Activated CD8-positive, alpha-beta T cell treated with anti-CD3 and anti-CD28 coated beads, Interleukin-2, amount 10 ng/mL, durations not matched to agents 7 days and 5 days (primary cell): ENCODE measurements at regions not wholly inside any gene's neighbourhood (a gene's known extent, or its start where the extent isn't known, plus 50 kb on each side); places are given as distances from the start of the nearest gene placed in this dataset.

Experiments
- ATAC-seq: fragments of 150-1000 bp; cut with Tn5 transposase; one replicate; pipeline ENCODE4 v1.10.0; 2021; ENCODE audit warnings: moderate library complexity
- CTCF ChIA-PET: fragments of 350-600 bp; sonication (Branson Sonifier 250); formaldehyde crosslinking; loops from one replicate; lab custom pipeline; 2021; ENCODE audit warnings: antibody characterized with exemption; lab: Charles Lee
- POLR2A ChIA-PET: fragments of 350-600 bp; sonication (Branson Sonifier 250); formaldehyde crosslinking; loops from one replicate; lab custom pipeline; 2021; ENCODE audit warnings: antibody characterized with exemption; lab: Charles Lee
- DNase-seq: peaks from one replicate; pipeline ENCODE4 v3.0.0-alpha.2; 2020
- H3K27ac Mint-ChIP-seq: one replicate; pipeline ENCODE4 v1.8.0; 2021; ENCODE audit warnings: mild to moderate bottlenecking, mixed read lengths
- H3K27me3 Mint-ChIP-seq: one replicate; pipeline ENCODE4 v1.8.0; 2021; ENCODE audit warnings: low read depth, mixed read lengths
- H3K36me3 Mint-ChIP-seq: one replicate; pipeline ENCODE4 v1.8.0; 2021; ENCODE audit warnings: low read depth, mixed read lengths
- H3K4me1 Mint-ChIP-seq: one replicate; pipeline ENCODE4 v1.8.0; 2021; ENCODE audit warnings: low read depth, mixed read lengths
- H3K4me3 Mint-ChIP-seq: one replicate; pipeline ENCODE4 v1.8.0; 2021; ENCODE audit warnings: mild to moderate bottlenecking, mixed read lengths
- H3K9me3 Mint-ChIP-seq: one replicate; pipeline ENCODE4 v1.8.0; 2022; ENCODE audit warnings: mixed read lengths; ENCODE audit not compliant: insufficient read depth

DNA sequence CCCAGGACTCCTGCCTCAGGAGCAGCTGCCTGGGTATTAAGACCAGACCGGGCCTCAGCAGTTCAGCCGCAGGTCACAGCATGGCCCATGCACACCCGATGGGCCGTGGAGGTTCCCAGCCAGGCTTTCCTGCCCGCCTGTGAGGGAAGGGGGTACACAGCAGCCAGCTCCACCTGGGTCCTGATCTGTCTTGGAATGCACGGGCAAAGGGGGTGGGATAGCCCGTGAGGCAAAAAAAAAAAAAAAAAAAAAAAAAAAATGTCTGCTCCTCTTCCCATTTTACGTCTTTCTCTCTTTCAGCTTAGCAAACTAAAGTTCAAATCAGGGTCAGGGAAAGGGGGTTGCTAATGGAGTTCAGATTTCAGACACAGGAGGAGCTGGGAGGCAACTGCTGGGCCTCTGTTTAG lies 385.2 kb downstream of the TNS1 start:
- Mint-ChIP-seq H3K9me3 (no peaks in the 10 kb centered on the region), H3K4me3 (no peak overlapping the region), H3K4me1 (no peaks in the 10 kb centered on the region), H3K27me3 (no peaks in the 10 kb centered on the region), H3K27ac (no peak overlapping the region), H3K36me3 (no peaks in the 10 kb centered on the region)
- DNase-seq = no peak
- ChIA-PET CTCF (no interaction called here), POLR2A (no interaction called here)
- ATAC-seq = no peak

DNA sequence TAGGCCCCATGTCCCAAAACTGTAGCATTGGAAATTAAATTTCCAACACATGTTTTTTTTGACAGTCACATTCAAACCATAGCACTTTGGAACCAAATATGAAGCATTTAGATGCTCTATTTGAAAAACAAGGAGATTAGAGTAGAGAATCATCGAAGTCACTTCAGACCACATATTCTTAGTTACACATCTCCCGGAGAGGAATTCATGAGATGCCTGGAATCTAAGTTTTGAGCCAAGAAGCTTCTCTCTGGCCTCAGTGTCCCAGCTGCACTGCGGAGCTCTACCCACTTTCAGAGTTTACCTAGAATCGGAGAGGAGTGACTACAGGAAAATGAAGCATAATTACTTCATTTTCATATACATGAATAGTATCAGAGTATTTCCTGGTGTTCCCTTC lies 385.9 kb downstream of the TNS1 start:
- H3K9me3 Mint-ChIP-seq = no peaks in the 10 kb centered on the region
- no peaks in the 10 kb centered on the region for H3K36me3 Mint-ChIP-seq
- H3K4me3 Mint-ChIP-seq = no peak overlapping the region
- ATAC-seq (no peak), DNase-seq (no peak)
- no peaks in the 10 kb centered on the region for H3K4me1 Mint-ChIP-seq
- H3K27me3 Mint-ChIP-seq = no peaks in the 10 kb centered on the region
- CTCF ChIA-PET = no interaction called here
- no peak overlapping the region for H3K27ac Mint-ChIP-seq
- POLR2A ChIA-PET = no interaction called here

DNA sequence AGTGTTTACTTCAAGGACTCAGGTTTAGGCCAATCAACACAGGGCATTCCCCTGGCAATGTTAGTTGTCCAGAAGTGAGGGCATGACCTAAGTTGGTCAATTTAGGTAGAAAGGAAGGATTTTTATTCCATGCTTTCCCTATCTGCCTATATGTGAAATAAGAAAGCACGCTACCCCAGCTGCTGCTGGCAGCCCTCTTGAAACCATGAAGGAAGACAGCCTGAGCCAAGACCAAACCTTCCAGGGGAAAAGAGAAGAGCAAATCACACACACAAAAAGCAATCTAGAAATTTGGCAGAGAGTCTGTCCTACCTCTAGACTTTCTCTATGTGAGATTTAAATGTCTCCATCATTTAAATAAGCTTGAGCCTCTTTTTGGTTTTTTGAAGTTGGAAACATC lies 387.6 kb downstream of the TNS1 start:
- H3K27me3 Mint-ChIP-seq = no peaks in the 10 kb centered on the region
- H3K4me1 Mint-ChIP-seq = peaks cover 16% of the 10 kb centered on the region
- no peaks in the 10 kb centered on the region for H3K9me3 Mint-ChIP-seq
- no peak overlapping the region for H3K27ac Mint-ChIP-seq
- no peaks in the 10 kb centered on the region for H3K36me3 Mint-ChIP-seq
- ChIA-PET CTCF (no interaction called here), POLR2A (no interaction called here)
- no peak overlapping the region for H3K4me3 Mint-ChIP-seq
- no peak for ATAC-seq
- DNase-seq = no peak

DNA sequence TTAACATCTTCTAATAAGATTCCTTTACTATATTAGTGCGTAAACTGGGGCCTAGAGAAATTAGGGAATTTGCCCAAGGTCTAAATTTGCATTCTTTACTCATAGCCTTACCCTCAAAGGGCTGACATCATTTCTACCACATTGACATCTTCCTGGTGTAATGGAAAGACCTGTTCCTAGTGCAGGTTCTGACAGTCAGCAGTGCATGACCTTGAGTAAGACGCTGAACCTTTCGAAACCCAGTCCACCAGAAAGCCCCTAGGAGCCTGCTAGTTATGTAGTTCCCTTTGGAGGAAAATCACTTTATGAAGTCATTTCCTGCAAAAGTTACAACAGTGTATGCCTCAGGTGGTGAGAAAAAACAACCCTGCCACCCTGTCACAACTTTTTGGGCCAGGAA lies 388.3 kb downstream of the TNS1 start:
- H3K27ac Mint-ChIP-seq = no peak overlapping the region
- no peaks in the 10 kb centered on the region for H3K36me3 Mint-ChIP-seq
- POLR2A ChIA-PET = no interaction called here
- DNase-seq (no peak), ATAC-seq (no peak)
- no peak overlapping the region for H3K4me3 Mint-ChIP-seq
- H3K9me3 Mint-ChIP-seq = no peaks in the 10 kb centered on the region
- no peaks in the 10 kb centered on the region for H3K27me3 Mint-ChIP-seq
- peaks cover 22% of the 10 kb centered on the region for H3K4me1 Mint-ChIP-seq
- CTCF ChIA-PET = interaction anchor here (1.2 kb wide), 1 partner anchor 38 kb away, joined by 3 read pairs; no protein-coding TSS in a partner anchor

DNA sequence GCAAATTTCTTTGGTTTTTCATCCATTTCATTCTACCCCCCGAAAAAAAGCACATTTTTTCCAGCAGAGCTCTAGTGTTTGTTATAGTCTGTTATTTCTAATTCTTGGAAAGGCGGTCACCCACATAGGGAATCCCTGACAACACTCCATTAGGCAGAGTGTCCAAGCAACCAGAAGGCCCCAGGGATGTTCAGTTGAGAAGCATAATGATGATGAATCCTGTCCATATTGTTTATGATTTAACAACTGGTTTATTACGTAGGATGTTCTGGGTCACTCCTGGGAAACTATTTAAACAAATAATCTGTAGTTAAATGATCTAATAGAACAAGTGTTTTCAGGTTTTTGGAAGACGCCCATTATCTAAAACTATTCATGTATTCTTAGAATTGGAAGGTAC lies 388.7 kb downstream of the TNS1 start:
- ATAC-seq (no peak), DNase-seq (no peak)
- no peaks in the 10 kb centered on the region for H3K9me3 Mint-ChIP-seq
- no peak overlapping the region for H3K4me3 Mint-ChIP-seq
- no peak overlapping the region for H3K27ac Mint-ChIP-seq
- no peaks in the 10 kb centered on the region for H3K27me3 Mint-ChIP-seq
- H3K4me1 Mint-ChIP-seq = peaks cover 22% of the 10 kb centered on the region
- ChIA-PET POLR2A (no interaction called here), CTCF (interaction anchor here (1.2 kb wide), 1 partner anchor 38 kb away, joined by 3 read pairs; no protein-coding TSS in a partner anchor)
- no peaks in the 10 kb centered on the region for H3K36me3 Mint-ChIP-seq

DNA sequence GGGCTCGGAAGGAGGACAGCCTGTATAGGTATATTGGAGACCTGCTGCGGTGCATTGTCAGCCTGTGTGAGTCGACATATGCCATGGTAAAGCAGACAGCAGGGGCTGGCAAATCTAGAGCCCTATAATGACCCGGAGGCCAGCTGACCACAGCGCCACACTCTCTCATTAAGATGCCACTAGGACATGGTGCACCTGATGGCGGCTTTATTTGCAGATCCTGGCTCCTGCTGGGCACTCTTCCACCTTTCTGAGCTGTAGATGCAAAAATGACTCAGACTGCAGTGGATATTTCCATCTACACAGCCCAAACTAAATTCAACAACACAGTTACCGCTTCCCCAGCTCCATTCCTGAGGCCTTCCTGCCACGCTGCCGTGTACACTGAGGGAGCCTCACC lies 389.9 kb downstream of the TNS1 start:
- H3K36me3 Mint-ChIP-seq = no peaks in the 10 kb centered on the region
- DNase-seq (no peak), ATAC-seq (no peak)
- H3K4me1 Mint-ChIP-seq = peaks cover 22% of the 10 kb centered on the region
- H3K4me3 Mint-ChIP-seq = no peak overlapping the region
- H3K27me3 Mint-ChIP-seq = no peaks in the 10 kb centered on the region
- H3K9me3 Mint-ChIP-seq = no peaks in the 10 kb centered on the region
- H3K27ac Mint-ChIP-seq = no peak overlapping the region
- CTCF ChIA-PET = no interaction called here
- POLR2A ChIA-PET = no interaction called here

DNA sequence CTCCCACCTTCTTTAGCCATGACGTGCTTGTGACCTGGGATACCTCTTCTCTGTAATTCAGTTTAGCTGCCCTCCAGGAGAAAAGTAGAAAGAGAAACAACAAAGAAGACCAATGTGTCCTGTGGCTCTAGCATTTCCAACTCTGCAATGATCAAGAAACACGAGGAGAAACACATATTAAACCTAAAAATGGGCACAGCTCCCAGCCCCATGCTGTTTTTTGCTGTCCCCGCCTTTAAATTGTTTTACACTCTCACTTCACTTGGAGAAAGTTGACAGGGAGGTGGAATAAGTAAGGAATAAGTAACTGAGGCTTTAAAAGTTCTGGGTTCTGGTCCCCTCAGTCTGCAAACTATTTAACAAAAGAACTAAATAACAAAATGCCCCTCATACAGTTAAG lies 390.6 kb downstream of the TNS1 start:
- no peak overlapping the region for H3K27ac Mint-ChIP-seq
- no peak overlapping the region for H3K4me3 Mint-ChIP-seq
- DNase-seq = no peak
- no peaks in the 10 kb centered on the region for H3K27me3 Mint-ChIP-seq
- POLR2A ChIA-PET = no interaction called here
- H3K9me3 Mint-ChIP-seq = no peaks in the 10 kb centered on the region
- H3K36me3 Mint-ChIP-seq = no peaks in the 10 kb centered on the region
- ATAC-seq = no peak
- peaks cover 22% of the 10 kb centered on the region for H3K4me1 Mint-ChIP-seq
- CTCF ChIA-PET = no interaction called here

DNA sequence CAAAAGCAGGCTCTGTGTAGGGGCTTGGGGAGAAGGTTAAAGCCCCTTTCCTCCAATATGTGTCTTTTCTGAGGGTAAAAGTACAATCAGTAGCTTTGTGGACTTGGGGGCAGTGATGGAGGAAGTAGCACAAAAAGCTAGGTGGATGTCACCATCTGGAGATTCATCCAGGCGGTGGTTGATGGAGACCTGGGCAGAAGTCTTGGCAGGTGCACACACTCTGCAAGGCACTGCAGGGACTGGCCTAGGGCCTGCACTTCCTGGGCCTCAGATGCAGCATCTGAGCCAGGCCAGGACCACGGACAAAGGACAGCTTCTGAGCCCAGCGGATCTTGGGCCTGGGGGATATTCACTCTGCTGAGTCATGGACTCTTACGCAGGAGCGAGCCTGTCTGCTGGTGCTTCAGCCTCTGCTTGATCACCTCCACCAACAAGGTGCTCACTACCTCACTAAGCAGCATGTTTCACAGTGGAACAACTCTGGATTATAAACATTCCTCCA lies 391.1 kb downstream of the TNS1 start:
- no peak overlapping the region for H3K27ac Mint-ChIP-seq
- no peaks in the 10 kb centered on the region for H3K27me3 Mint-ChIP-seq
- no peaks in the 10 kb centered on the region for H3K36me3 Mint-ChIP-seq
- peaks cover 24% of the 10 kb centered on the region for H3K4me1 Mint-ChIP-seq
- H3K9me3 Mint-ChIP-seq = no peaks in the 10 kb centered on the region
- ChIA-PET POLR2A (no interaction called here), CTCF (no interaction called here)
- ATAC-seq = no peak
- DNase-seq = no peak
- H3K4me3 Mint-ChIP-seq = no peak overlapping the region

DNA sequence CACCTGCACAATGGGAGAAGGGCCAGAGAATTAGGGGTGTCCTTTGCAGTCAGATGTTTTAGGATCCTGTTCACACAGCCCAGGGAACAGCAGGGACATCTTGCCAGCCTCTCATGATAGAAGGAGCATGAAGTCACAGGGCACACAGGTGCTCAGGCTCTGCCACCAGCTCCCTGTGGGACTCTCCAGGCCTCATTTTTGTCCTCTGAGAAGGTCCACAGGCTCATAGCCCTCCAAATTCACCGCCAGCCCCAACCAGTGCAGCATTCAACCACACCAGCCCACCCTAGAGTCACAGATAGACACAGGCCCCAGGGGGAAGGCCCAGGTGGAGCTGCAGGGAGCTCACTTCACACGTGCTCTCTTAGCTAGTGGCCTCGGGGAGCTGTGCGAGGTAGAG lies 391.7 kb downstream of the TNS1 start:
- ChIA-PET CTCF (no interaction called here), POLR2A (no interaction called here)
- no peaks in the 10 kb centered on the region for H3K9me3 Mint-ChIP-seq
- H3K4me1 Mint-ChIP-seq = peaks cover 30% of the 10 kb centered on the region
- H3K27me3 Mint-ChIP-seq = no peaks in the 10 kb centered on the region
- peak overlapping the region; percentile 81 for H3K27ac Mint-ChIP-seq
- H3K4me3 Mint-ChIP-seq = no peak overlapping the region
- ATAC-seq (no peak), DNase-seq (no peak)
- no peaks in the 10 kb centered on the region for H3K36me3 Mint-ChIP-seq

DNA sequence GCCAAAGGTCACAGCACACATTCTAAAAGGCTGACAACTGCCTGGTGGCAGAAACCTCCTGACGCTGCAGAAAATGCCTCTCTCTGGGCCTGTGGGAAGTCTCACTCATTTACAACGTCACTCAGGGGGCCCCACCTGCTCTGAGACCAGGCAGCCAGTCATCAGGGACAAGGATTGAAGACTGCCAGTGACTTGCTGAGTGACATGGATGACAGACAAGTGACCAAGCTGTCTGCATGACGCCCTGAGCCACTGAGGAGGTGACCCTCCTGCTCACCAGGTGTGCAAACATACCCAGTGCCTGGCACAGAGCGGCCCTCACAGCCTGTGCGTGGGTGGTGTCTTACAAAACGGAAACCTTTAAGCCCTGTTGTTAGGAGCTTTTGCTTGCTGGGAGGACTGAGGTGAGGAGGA lies 392.4 kb downstream of the TNS1 start:
- DNase-seq (peak; percentile 51), ATAC-seq (peak; percentile 86)
- Mint-ChIP-seq H3K4me1 (peaks cover 31% of the 10 kb centered on the region), H3K4me3 (peak overlapping the region; percentile 10), H3K27me3 (no peaks in the 10 kb centered on the region), H3K27ac (peak overlapping the region; percentile 81), H3K9me3 (no peaks in the 10 kb centered on the region), H3K36me3 (no peaks in the 10 kb centered on the region)
- POLR2A ChIA-PET = no interaction called here
- CTCF ChIA-PET = no interaction called here

DNA sequence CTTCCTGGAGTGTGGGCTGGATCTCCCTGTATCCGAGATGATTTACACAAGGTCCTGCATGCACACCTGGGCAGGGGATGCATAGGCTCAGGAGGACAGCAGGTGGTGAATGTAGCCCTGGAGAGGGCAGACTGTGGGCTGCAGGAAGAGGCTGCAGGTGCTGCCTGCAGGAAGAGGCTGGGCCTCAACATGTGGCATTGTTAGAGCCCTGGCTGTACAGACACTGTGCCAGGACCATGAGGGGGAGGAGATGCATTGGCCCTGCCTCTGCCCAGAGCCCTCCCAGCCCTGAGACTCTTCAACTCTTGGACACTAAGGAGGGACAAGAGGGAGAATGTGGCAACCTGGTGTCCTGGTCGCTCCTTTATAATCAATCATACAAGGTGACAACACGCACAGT lies 392.8 kb downstream of the TNS1 start:
- no peaks in the 10 kb centered on the region for H3K9me3 Mint-ChIP-seq
- H3K4me3 Mint-ChIP-seq = no peak overlapping the region
- POLR2A ChIA-PET = no interaction called here
- CTCF ChIA-PET = no interaction called here
- H3K27me3 Mint-ChIP-seq = no peaks in the 10 kb centered on the region
- DNase-seq (no peak), ATAC-seq (peak; percentile 14)
- peak overlapping the region; percentile 81 for H3K27ac Mint-ChIP-seq
- no peaks in the 10 kb centered on the region for H3K36me3 Mint-ChIP-seq
- peaks cover 31% of the 10 kb centered on the region for H3K4me1 Mint-ChIP-seq

DNA sequence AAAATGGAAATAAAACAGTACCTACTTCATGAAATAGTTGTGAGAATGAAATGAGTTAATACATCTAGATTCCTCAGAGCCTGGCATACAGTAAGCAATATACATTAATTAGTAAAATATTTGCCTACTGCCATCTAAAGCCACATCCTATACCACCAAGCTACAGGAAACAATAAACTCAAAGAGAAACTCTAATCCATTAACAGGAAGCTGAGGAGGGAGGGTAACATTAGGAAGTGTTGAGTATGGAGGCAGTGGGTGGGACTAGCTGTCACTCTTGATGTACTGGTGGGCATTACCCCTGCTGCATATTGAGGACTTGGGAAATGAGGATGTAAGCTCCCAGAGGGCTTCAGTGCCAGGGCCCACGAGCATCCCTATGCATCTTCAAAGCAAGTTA lies 396.5 kb downstream of the TNS1 start:
- peak overlapping the region; percentile 35 for H3K27ac Mint-ChIP-seq
- ChIA-PET POLR2A (no interaction called here), CTCF (interaction anchor here (0.6 kb wide), 1 partner anchor 11 kb away, joined by 3 read pairs; no protein-coding TSS in a partner anchor)
- DNase-seq (no peak), ATAC-seq (no peak)
- H3K4me3 Mint-ChIP-seq = no peak overlapping the region
- no peaks in the 10 kb centered on the region for H3K27me3 Mint-ChIP-seq
- peaks cover 26% of the 10 kb centered on the region for H3K4me1 Mint-ChIP-seq
- H3K36me3 Mint-ChIP-seq = no peaks in the 10 kb centered on the region
- H3K9me3 Mint-ChIP-seq = no peaks in the 10 kb centered on the region

DNA sequence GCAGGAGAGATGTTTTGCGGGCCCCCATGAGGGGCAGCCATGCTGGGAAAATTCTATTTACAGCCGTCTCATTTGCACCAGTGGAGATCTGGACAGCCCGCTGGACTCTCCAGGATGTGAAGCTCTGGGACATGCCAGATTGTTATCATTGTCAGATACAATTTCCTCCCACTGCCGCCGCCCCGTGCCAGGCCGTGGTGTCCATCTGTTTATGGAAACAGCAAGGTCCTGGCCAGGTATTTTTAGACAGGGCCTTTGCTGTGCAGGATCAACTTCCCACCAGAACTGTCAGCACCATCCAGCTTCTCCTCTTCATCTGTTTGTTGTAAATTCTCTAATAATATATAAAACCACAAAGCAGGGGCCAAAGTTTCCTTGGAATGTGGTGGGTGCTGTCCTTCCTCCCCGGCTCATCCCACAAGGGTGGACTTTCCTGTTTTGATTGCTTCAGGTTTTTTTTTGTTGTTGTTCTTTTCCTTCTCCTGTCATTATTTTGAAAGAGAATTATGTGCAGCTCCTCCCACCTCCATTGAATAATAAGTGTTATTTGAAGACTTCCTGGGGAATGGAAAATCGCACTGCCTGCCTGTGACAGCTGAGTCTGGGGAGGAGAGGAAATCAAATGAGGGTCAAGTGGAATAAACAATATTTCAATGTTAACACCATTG lies 398.1 kb downstream of the TNS1 start:
- DNase-seq (no peak), ATAC-seq (no peak)
- Mint-ChIP-seq H3K4me3 (no peak overlapping the region), H3K27me3 (no peaks in the 10 kb centered on the region), H3K36me3 (no peaks in the 10 kb centered on the region), H3K4me1 (peaks cover 10% of the 10 kb centered on the region), H3K9me3 (no peaks in the 10 kb centered on the region), H3K27ac (no peak overlapping the region)
- ChIA-PET CTCF (no interaction called here), POLR2A (no interaction called here)
